H1 (cell line): ENCODE measurements at regions not wholly inside any gene's neighbourhood (a gene's known extent, or its start where the extent isn't known, plus 50 kb on each side); places are given as distances from the start of the nearest gene placed in this dataset.
"Not testable (repeated sequence)": the region's sequence is repeated elsewhere in the genome, so short reads cannot be mapped to it uniquely, and the experiment has no call there.

Experiments
- CTCF ChIA-PET: fragments of 300-600 bp; sonication (Branson Sonifier 250); formaldehyde crosslinking; loops from one replicate; lab custom pipeline; 2021; ENCODE audit not compliant: partially characterized antibody; lab: Charles Lee
- POLR2A ChIA-PET: fragments of 300-600 bp; sonication (Branson Sonifier 250); formaldehyde crosslinking; loops from one replicate; lab custom pipeline; 2021; ENCODE audit warnings: inconsistent platforms; ENCODE audit not compliant: partially characterized antibody; lab: Charles Lee
- DNase-seq, 2 experiments: peaks; one replicate each; pipeline versions ENCODE4 v3.0.0 to v3.0.0-alpha.2; 2010 to 2022; ENCODE audit warnings: low spot score in 2 of 2, low read depth in 1 of 2, mixed read lengths in 1 of 2
- FAIRE-seq: peaks from 2 replicates; lab custom pipeline; 2011; peaks lifted over from hg19 to GRCh38; lab: Jason Lieb, UNC
- H2AFZ ChIP-seq: 2 replicates; pipeline ENCODE4 v1.8.1; 2012; ENCODE audit warnings: low read length, inconsistent platforms
- H2AK5ac ChIP-seq: 2 replicates; pipeline ENCODE4 v1.6.1; 2013; ENCODE audit warnings: low read depth, low read length
- H2BK120ac ChIP-seq: replicated peaks from 2 replicates; pipeline ENCODE3; 2013; ENCODE audit warnings: low read depth, low read length, inconsistent platforms
- H2BK12ac ChIP-seq: 2 replicates; pipeline ENCODE4 v1.6.1; 2013; ENCODE audit warnings: low read depth, low read length
- H2BK15ac ChIP-seq: 2 replicates; pipeline ENCODE4 v1.6.1; 2013; ENCODE audit warnings: low read length
- H2BK20ac ChIP-seq: 2 replicates; pipeline ENCODE4 v1.6.1; 2013; ENCODE audit warnings: low read length
- H2BK5ac ChIP-seq: 2 replicates; pipeline ENCODE4 v1.6.1; 2013; ENCODE audit warnings: low read depth, low read length
- H3K14ac ChIP-seq: 2 replicates; pipeline ENCODE4 v1.6.1; 2013; ENCODE audit warnings: inconsistent platforms; ENCODE audit not compliant: insufficient read length
- H3K18ac ChIP-seq: 2 replicates; pipeline ENCODE4 v1.6.1; 2013; ENCODE audit warnings: low read length; ENCODE audit errors: extremely low read depth
- H3K23ac ChIP-seq: 2 replicates; pipeline ENCODE4 v1.6.1; 2013; ENCODE audit warnings: inconsistent platforms; ENCODE audit not compliant: insufficient read length
- H3K23me2 ChIP-seq: 2 replicates; pipeline ENCODE4 v1.6.1; 2013; ENCODE audit warnings: low read depth, low read length
- H3K27ac ChIP-seq: 2 replicates; pipeline ENCODE4 v1.6.1; 2011; ENCODE audit warnings: low read depth, low read length, inconsistent platforms
- H3K27me3 ChIP-seq, 4 experiments: replicated peaks in 1 of 4; 1 replicate in 1 of 4; 2 replicates in 3 of 4; pipeline versions ENCODE4 v1.6.1 to v1.8.1; 2011 to 2013; ENCODE audit warnings: low read length in 3 of 4, mild to moderate bottlenecking in 3 of 4, inconsistent platforms in 2 of 4, mixed read lengths in 2 of 4, moderate library complexity in 1 of 4; ENCODE audit not compliant: control insufficient read depth in 3 of 4, insufficient read depth in 3 of 4; ENCODE audit errors: extremely low read depth in 1 of 4
- H3K36me3 ChIP-seq, 4 experiments: 2 replicates each; pipeline versions ENCODE4 v1.6.1 to v1.8.1; 2011 to 2013; ENCODE audit warnings: mild to moderate bottlenecking in 4 of 4, low read length in 3 of 4, moderate library complexity in 2 of 4, control low read depth in 1 of 4, inconsistent platforms in 1 of 4; ENCODE audit not compliant: insufficient read depth in 4 of 4, control insufficient read depth in 2 of 4
- H3K4ac ChIP-seq: replicated peaks from 2 replicates; pipeline ENCODE3; 2013; ENCODE audit warnings: low read length, low read depth, mixed read lengths, inconsistent platforms; ENCODE audit not compliant: insufficient read length
- H3K4me1 ChIP-seq, 4 experiments: replicated peaks in 1 of 4; 1 replicate in 1 of 4; 2 replicates in 3 of 4; pipeline versions ENCODE4 v1.6.1 to v1.8.1; 2011 to 2013; ENCODE audit warnings: low read length in 3 of 4, inconsistent platforms in 2 of 4, mixed read lengths in 1 of 4; ENCODE audit not compliant: insufficient read depth in 4 of 4, control insufficient read depth in 3 of 4
- H3K4me2 ChIP-seq, 2 experiments: 2 replicates each; pipeline versions ENCODE4 v1.6.1 to v1.8.1; 2011 to 2013; ENCODE audit warnings: low read depth in 2 of 2, low read length in 2 of 2, control low read depth in 1 of 2, inconsistent platforms in 1 of 2, mild to moderate bottlenecking in 1 of 2; ENCODE audit not compliant: insufficient read depth in 1 of 2
- H3K4me3 ChIP-seq, 4 experiments: fragments of 200-600, 300-600 bp in 1 of 4; sonication (generic), shearing (Covaris generic), sonication (Bioruptor Twin) in 1 of 4; 2 replicates each; pipeline versions ENCODE4 v1.5.1 to v1.8.1; 2011 to 2016; ENCODE audit warnings: low read length in 4 of 4, low read depth in 3 of 4, control low read depth in 2 of 4, inconsistent platforms in 2 of 4, mild to moderate bottlenecking in 2 of 4, mixed read lengths in 1 of 4, moderate library complexity in 1 of 4; ENCODE audit not compliant: insufficient read depth in 2 of 4; ENCODE audit errors: extremely low read depth in 1 of 4
- H3K56ac ChIP-seq: replicated peaks from 2 replicates; pipeline ENCODE3; 2013; ENCODE audit warnings: low read depth, mild to moderate bottlenecking, mixed read lengths, low read length, inconsistent platforms; ENCODE audit not compliant: insufficient read length
- H3K79me1 ChIP-seq: 2 replicates; pipeline ENCODE4 v1.6.1; 2013; ENCODE audit warnings: low read depth, low read length, control low read depth
- H3K79me2 ChIP-seq, 2 experiments: 2 replicates each; pipeline versions ENCODE4 v1.6.1 to v1.8.1; 2012 to 2013; ENCODE audit warnings: low read length in 2 of 2, mild to moderate bottlenecking in 2 of 2, inconsistent platforms in 1 of 2; ENCODE audit not compliant: insufficient read depth in 2 of 2, control insufficient read depth in 1 of 2
- H3K9ac ChIP-seq, 4 experiments: replicated peaks in 1 of 4; 1 replicate in 1 of 4; 2 replicates in 3 of 4; pipeline versions ENCODE4 v1.6.1 to v1.8.1; 2011 to 2013; ENCODE audit warnings: low read depth in 3 of 4, low read length in 3 of 4, control low read depth in 2 of 4, mild to moderate bottlenecking in 2 of 4, moderate library complexity in 2 of 4, inconsistent platforms in 1 of 4; ENCODE audit errors: extremely low read depth in 1 of 4
- H3K9me3 ChIP-seq, 2 experiments: 2 replicates each; pipeline versions ENCODE4 v1.6.1 to v1.8.1; 2012 to 2013; ENCODE audit warnings: mild to moderate bottlenecking in 2 of 2, moderate library complexity in 2 of 2, control low read depth in 1 of 2, inconsistent platforms in 1 of 2, low read depth in 1 of 2, low read length in 1 of 2, mixed read lengths in 1 of 2; ENCODE audit not compliant: insufficient read depth in 2 of 2
- H4K20me1 ChIP-seq, 2 experiments: replicated peaks in 1 of 2; 2 replicates each; pipeline versions ENCODE3 to v1.8.1; 2011 to 2013; ENCODE audit warnings: inconsistent platforms in 2 of 2, low read length in 2 of 2, mild to moderate bottlenecking in 1 of 2; ENCODE audit not compliant: insufficient read depth in 2 of 2, control insufficient read depth in 1 of 2
- H4K5ac ChIP-seq: 2 replicates; pipeline ENCODE4 v1.6.1; 2013; ENCODE audit warnings: low read length, low read depth, mixed read lengths, inconsistent platforms; ENCODE audit not compliant: insufficient read length
- H4K8ac ChIP-seq: 2 replicates; pipeline ENCODE4 v1.8.0; 2013; ENCODE audit warnings: mild to moderate bottlenecking, moderate library complexity, low read length, inconsistent platforms; ENCODE audit not compliant: insufficient read depth; ENCODE audit errors: extremely low read depth
- H4K91ac ChIP-seq: replicated peaks from 2 replicates; pipeline ENCODE3; 2013; ENCODE audit warnings: low read length, mixed read lengths, inconsistent platforms; ENCODE audit not compliant: insufficient read length
- CTCF ChIP-seq, 3 experiments: IDR thresholded peaks; 1 replicate in 2 of 3; 2 replicates in 1 of 3; pipeline versions ENCODE4 v1.5.1 to v1.6.1; 2011; ENCODE audit warnings: low read length in 3 of 3, mild to moderate bottlenecking in 3 of 3, inconsistent platforms in 2 of 3, low read depth in 1 of 3, moderate library complexity in 1 of 3; ENCODE audit not compliant: insufficient read depth in 1 of 3; ENCODE audit errors: control extremely low read depth in 1 of 3
- RAD21 ChIP-seq, 2 experiments: IDR thresholded peaks in 1 of 2; conservative IDR thresholded peaks in 1 of 2; 2 replicates each; pipeline ENCODE4 v1.6.1; 2011; ENCODE audit warnings: low read depth in 2 of 2, low read length in 2 of 2, improper control_type of control experiment in 1 of 2, inconsistent platforms in 1 of 2, mild to moderate bottlenecking in 1 of 2, moderate library complexity in 1 of 2
- WGBS, 2 experiments: shearing (Covaris generic) in 1 of 2; methylation state at CpG; one replicate each; pipeline versions ENCODE4 v1.1.6 to v1.1.7; 2013 to 2015; ENCODE audit warnings: low lambda C conversion rate in 2 of 2, mixed read lengths in 2 of 2, inconsistent platforms in 1 of 2, low coverage in 1 of 2, missing lambda C conversion rate in 1 of 2; ENCODE audit not compliant: insufficient replicate concordance in 2 of 2, insufficient coverage in 1 of 2, insufficient read length in 1 of 2; ENCODE audit errors: extremely low coverage in 1 of 2, missing lambda C conversion rate in 1 of 2; 5-methylcytosine and 5-hydroxymethylcytosine counted together

- TF ChIP-seq RAD21 (IDR thresholded peaks at IDR 0.05 in 1 of 2, conservative IDR thresholded peaks at IDR 0.05 in 1 of 2; ENCODE audit: low read depth in 2 of 2, low read length in 2 of 2) (peak; percentile 51 to 52), CTCF (IDR thresholded peaks at IDR 0.05; ENCODE audit: control extremely low read depth in 1 of 3, insufficient read depth in 1 of 3, low read depth in 1 of 3, low read length in 3 of 3) (peak; percentile 30 to 45 (median 35))
- POLR2A ChIA-PET, H2BK15ac ChIP-seq, H2BK12ac ChIP-seq, H3K79me2 ChIP-seq, H2BK120ac ChIP-seq, H3K9ac ChIP-seq, H3K23me2 ChIP-seq, H3K9me3 ChIP-seq, H4K91ac ChIP-seq, H2BK5ac ChIP-seq, H3K4me1 ChIP-seq, H3K27ac ChIP-seq, H3K79me1 ChIP-seq, H4K5ac ChIP-seq, FAIRE-seq, H3K14ac ChIP-seq, H2BK20ac ChIP-seq, H3K4ac ChIP-seq, H3K36me3 ChIP-seq, H4K20me1 ChIP-seq, H3K56ac ChIP-seq, H2AK5ac ChIP-seq, H4K8ac ChIP-seq, H3K23ac ChIP-seq, H3K27me3 ChIP-seq, H3K18ac ChIP-seq: not testable (repeated sequence)
- CTCF ChIA-PET: interaction anchor here (0.9 kb wide), 1 partner anchor 125 kb away, joined by 3 read pairs; no protein-coding TSS in a partner anchor
- Histone ChIP-seq H2AFZ (peak overlapping the region; percentile 95; the same call in 1 of the 2 replicates), H3K4me2 (peak overlapping the region; percentile 49 to 56; a peak in 3 of 4 replicates), H3K4me3 (peak overlapping the region in 2 of 4 experiments; percentile 14 to 51; a peak in 3 of 8 replicates)
- WGBS, 2 experiments: 61% methylated on average over 21 of the region's 32 CpGs; no CpG with 5 or more reads in 1 of the 2 experiments
- DNase-seq: peak in 1 of 2 experiments; percentile 57
These were observed 58.9 kb downstream of the GOLGA6L7 start for GRCh38 chr15:28789401-28790114.
